GM23248 (cell line): ENCODE measurements at regions not wholly inside any gene's neighbourhood (a gene's known extent, or its start where the extent isn't known, plus 50 kb on each side); places are given as distances from the start of the nearest gene placed in this dataset.

Experiments used
- DNase-seq: peaks from one replicate; pipeline ENCODE4 v3.0.0-alpha.2; 2015
- H2AFZ ChIP-seq: fragments of 200-600 bp; sonication (generic); 2 replicates; pipeline ENCODE4 v1.6.1; 2016; ENCODE audit warnings: antibody characterized with exemption
- H3F3A ChIP-seq: fragments of 200-600 bp; sonication (generic); 2 replicates; pipeline ENCODE4 v1.6.1; 2016; ENCODE audit warnings: mild to moderate bottlenecking, antibody characterized with exemption, mixed run types; ENCODE audit not compliant: insufficient read depth
- H3K27ac ChIP-seq: fragments of 200-600 bp; sonication (generic); 2 replicates; pipeline ENCODE4 v1.5.1; 2016; ENCODE audit warnings: mild to moderate bottlenecking
- H3K27me3 ChIP-seq: fragments of 200-600 bp; sonication (generic); replicated peaks from 2 replicates; pipeline ENCODE4 v1.6.1; 2016; ENCODE audit warnings: mild to moderate bottlenecking; ENCODE audit not compliant: insufficient read depth
- H3K36me3 ChIP-seq: fragments of 200-600 bp; sonication (generic); 2 replicates; pipeline ENCODE4 v1.6.1; 2016; ENCODE audit warnings: low read depth, mild to moderate bottlenecking
- H3K4me1 ChIP-seq: fragments of 200-600 bp; sonication (generic); 2 replicates; pipeline ENCODE4 v1.6.1; 2016; ENCODE audit warnings: mild to moderate bottlenecking; ENCODE audit not compliant: insufficient read depth
- H3K4me2 ChIP-seq: fragments of 200-600 bp; sonication (generic); one replicate; pipeline ENCODE4 v1.6.1; 2016; ENCODE audit warnings: mild to moderate bottlenecking; ENCODE audit not compliant: unreplicated experiment
- H3K4me3 ChIP-seq: fragments of 200-600 bp; sonication (generic); 2 replicates; pipeline ENCODE4 v1.5.1; 2016; ENCODE audit warnings: mild to moderate bottlenecking
- H3K79me2 ChIP-seq: fragments of 200-600 bp; sonication (generic); 2 replicates; pipeline ENCODE4 v1.6.1; 2016; ENCODE audit warnings: mild to moderate bottlenecking; ENCODE audit not compliant: insufficient read depth
- H3K9ac ChIP-seq: fragments of 200-600 bp; sonication (generic); 2 replicates; pipeline ENCODE4 v1.6.1; 2016; ENCODE audit warnings: mild to moderate bottlenecking
- H3K9me2 ChIP-seq: fragments of 200-600 bp; sonication (generic); 2 replicates; pipeline ENCODE4 v1.6.1; 2016; ENCODE audit warnings: mixed run types, mild to moderate bottlenecking, moderate library complexity; ENCODE audit not compliant: insufficient read depth
- H3K9me3 ChIP-seq: fragments of 200-600 bp; sonication (generic); one replicate; pipeline ENCODE4 v1.6.1; 2017; ENCODE audit warnings: low read depth
- H4K20me1 ChIP-seq: fragments of 200-600 bp; sonication (generic); 2 replicates; pipeline ENCODE4 v1.6.0; 2016; ENCODE audit not compliant: insufficient read depth
- EZH2 ChIP-seq: fragments of 200-600 bp; sonication (generic); IDR thresholded peaks from 2 replicates; pipeline ENCODE4 v1.6.1; 2018; ENCODE audit warnings: antibody characterized with exemption, mild to moderate bottlenecking; ENCODE audit not compliant: insufficient read depth, poor library complexity, severe bottlenecking
- EZH2phosphoT487 ChIP-seq: fragments of 200-600 bp; sonication (generic); IDR thresholded peaks from 2 replicates; pipeline ENCODE4 v1.6.1; 2018; ENCODE audit warnings: antibody characterized with exemption, moderate library complexity, mild to moderate bottlenecking, low read depth; ENCODE audit not compliant: insufficient read depth
- WGBS, 2 experiments: methylation state at CpG; one replicate each; pipeline ENCODE4 v1.1.6; 2015 to 2017; ENCODE audit warnings: low lambda C conversion rate in 2 of 2, low coverage in 1 of 2; ENCODE audit errors: missing lambda C conversion rate in 2 of 2; 5-methylcytosine and 5-hydroxymethylcytosine counted together
- in situ Hi-C: fragments of 300-500 bp; cut with MboI; formaldehyde crosslinking; loops from 2 replicates; pipeline ENCODE4 v1.15.0; 2020

DNA sequence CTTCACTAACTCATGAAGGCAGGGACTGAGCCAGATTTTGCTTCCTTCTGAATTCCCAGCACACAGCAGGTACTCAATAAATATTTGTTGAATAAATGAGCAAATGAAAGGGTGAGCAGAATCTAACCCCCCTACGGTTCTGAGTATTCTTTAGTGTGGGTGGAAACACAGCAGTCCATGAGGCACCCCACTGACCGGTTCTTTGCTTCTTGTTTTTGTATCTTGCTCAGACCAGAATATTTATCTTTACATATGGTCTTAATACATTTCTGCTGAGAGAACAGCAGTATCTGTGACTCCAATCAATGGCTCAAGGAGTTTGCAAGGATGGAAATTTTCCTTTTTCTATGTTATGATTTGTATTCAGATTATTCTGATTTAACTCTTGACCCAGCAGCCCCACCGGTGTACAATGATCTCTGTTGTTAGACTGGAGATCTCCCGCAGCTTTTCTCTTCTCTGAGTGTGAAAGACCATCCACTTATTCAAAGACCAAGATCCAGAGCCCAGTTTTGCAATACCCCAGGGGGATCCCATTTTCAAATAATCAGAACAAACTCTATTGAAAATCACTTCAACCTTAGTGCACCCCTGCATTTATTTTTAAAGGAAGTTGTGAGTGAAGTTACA is 506.5 kb upstream of the TNP1 start:
- no peaks in the 10 kb centered on the region for H3K36me3 ChIP-seq
- peaks cover 45% of the 10 kb centered on the region for H3K4me1 ChIP-seq
- no peak overlapping the region for H2AFZ ChIP-seq
- in situ Hi-C loops: no loop called here
- no peak overlapping the region for H3K27ac ChIP-seq
- peaks cover 45% of the 10 kb centered on the region for H3F3A ChIP-seq
- no peaks in the 10 kb centered on the region for H3K9me3 ChIP-seq
- TF ChIP-seq EZH2: no peak
- no peak for TF ChIP-seq EZH2phosphoT487
- H3K9ac ChIP-seq: no peak overlapping the region
- no peaks in the 10 kb centered on the region for H3K79me2 ChIP-seq
- H3K27me3 ChIP-seq: no peaks in the 10 kb centered on the region
- no peak for DNase-seq
- no peak overlapping the region for H3K4me3 ChIP-seq
- WGBS, 2 experiments: 67 to 68% methylated on average over 4 of the region's 4 CpGs
- no peak overlapping the region for H3K4me2 ChIP-seq
- H4K20me1 ChIP-seq: no peaks in the 10 kb centered on the region
- H3K9me2 ChIP-seq: peaks cover 4% of the 10 kb centered on the region; the same call in 1 of the 2 replicates

DNA sequence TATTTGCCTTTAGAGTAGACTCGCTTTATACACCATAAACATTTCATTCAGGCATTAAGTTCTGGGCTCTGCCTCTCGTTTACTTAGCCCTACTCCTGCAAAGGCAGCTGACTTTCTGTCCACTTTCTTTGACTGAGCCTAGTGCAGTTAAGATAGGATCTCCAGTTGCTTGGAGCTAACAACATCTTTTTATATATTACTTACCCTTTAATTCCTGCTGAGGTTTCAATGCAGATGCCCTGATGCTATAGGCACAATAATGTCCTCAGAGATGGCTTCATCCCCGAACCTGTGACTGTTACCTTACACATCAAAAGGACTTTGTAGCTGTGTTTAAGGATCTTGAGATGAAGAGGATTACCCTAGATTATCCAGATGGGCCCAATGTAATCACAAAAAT is 505.8 kb upstream of the TNP1 start:
- Histone ChIP-seq H3K4me2 (no peak overlapping the region), H3K4me3 (no peak overlapping the region), H3K36me3 (no peaks in the 10 kb centered on the region), H4K20me1 (no peaks in the 10 kb centered on the region), H3F3A (peaks cover 51% of the 10 kb centered on the region), H3K9ac (no peak overlapping the region), H3K9me3 (no peaks in the 10 kb centered on the region), H3K4me1 (peaks cover 45% of the 10 kb centered on the region), H2AFZ (no peak overlapping the region), H3K27me3 (no peaks in the 10 kb centered on the region), H3K27ac (no peak overlapping the region), H3K79me2 (no peaks in the 10 kb centered on the region), H3K9me2 (peaks cover 4% of the 10 kb centered on the region; the same call in 1 of the 2 replicates)
- no peak for TF ChIP-seq EZH2
- no peak for TF ChIP-seq EZH2phosphoT487
- WGBS, 2 experiments: 97 to 98% methylated on average over 3 of the region's 3 CpGs
- no peak for DNase-seq
- in situ Hi-C loops: no loop called here

DNA sequence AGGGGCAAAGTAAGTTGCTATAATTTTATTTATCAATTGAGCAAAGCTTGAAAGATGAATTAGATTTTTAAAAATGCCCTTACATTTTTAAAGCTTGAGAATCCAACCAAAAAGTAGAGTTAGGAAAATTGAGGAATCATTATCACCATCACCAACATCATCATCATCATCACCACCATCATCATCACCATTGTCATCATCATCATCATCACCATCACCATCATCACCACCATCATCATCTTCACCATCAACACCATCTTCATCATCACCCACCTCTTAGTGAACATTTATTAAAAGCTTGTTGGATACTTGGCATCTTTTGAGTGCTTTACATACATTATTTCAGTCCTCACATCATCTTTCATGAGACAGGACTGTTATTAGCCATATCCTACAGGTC is 504.4 kb upstream of the TNP1 start:
- no peaks in the 10 kb centered on the region for H3K27me3 ChIP-seq
- H3K4me3 ChIP-seq: no peak overlapping the region
- no peak overlapping the region for H3K4me2 ChIP-seq
- in situ Hi-C loops: no loop called here
- no peaks in the 10 kb centered on the region for H3K9me3 ChIP-seq
- no peaks in the 10 kb centered on the region for H3K36me3 ChIP-seq
- peaks cover 4% of the 10 kb centered on the region; the same call in 1 of the 2 replicates for H3K9me2 ChIP-seq
- H2AFZ ChIP-seq: no peak overlapping the region
- no peaks in the 10 kb centered on the region for H3K79me2 ChIP-seq
- no peak for DNase-seq
- H3K27ac ChIP-seq: no peak overlapping the region
- TF ChIP-seq EZH2 (no peak), EZH2phosphoT487 (no peak)
- H3F3A ChIP-seq: peaks cover 43% of the 10 kb centered on the region
- no peak overlapping the region for H3K9ac ChIP-seq
- no peaks in the 10 kb centered on the region for H4K20me1 ChIP-seq
- H3K4me1 ChIP-seq: peaks cover 43% of the 10 kb centered on the region

DNA sequence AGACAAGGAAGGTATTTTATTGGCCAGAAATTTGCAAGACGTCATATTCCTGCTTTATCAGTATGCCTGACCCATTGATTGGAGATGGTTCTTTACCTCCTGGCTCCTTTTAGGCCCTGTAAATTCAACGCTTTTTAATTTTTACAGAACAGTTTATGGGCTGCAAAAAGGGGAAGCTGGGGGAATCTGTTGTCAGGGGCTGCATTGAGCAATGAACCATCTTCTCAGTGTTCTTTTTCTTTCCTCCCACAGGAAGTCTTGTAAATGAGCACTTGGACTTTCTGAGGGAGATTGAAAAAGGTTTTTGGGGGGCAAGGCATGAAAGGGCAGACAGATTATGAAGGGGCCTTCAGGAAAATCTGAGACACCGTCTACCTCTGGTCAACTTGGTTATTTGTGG is 503.6 kb upstream of the TNP1 start:
- Histone ChIP-seq H3K4me2 (no peak overlapping the region), H3K27ac (no peak overlapping the region), H3K79me2 (no peaks in the 10 kb centered on the region), H4K20me1 (no peaks in the 10 kb centered on the region), H3K4me1 (peaks cover 43% of the 10 kb centered on the region), H2AFZ (no peak overlapping the region), H3K27me3 (no peaks in the 10 kb centered on the region), H3K36me3 (no peaks in the 10 kb centered on the region), H3K4me3 (no peak overlapping the region), H3F3A (peaks cover 36% of the 10 kb centered on the region), H3K9me2 (peaks cover 4% of the 10 kb centered on the region; the same call in 1 of the 2 replicates), H3K9ac (no peak overlapping the region), H3K9me3 (no peaks in the 10 kb centered on the region)
- in situ Hi-C loops: no loop called here
- no peak for DNase-seq
- WGBS, 2 experiments: 95% methylated on average over 3 of the region's 3 CpGs
- TF ChIP-seq EZH2 (no peak), EZH2phosphoT487 (no peak)

DNA sequence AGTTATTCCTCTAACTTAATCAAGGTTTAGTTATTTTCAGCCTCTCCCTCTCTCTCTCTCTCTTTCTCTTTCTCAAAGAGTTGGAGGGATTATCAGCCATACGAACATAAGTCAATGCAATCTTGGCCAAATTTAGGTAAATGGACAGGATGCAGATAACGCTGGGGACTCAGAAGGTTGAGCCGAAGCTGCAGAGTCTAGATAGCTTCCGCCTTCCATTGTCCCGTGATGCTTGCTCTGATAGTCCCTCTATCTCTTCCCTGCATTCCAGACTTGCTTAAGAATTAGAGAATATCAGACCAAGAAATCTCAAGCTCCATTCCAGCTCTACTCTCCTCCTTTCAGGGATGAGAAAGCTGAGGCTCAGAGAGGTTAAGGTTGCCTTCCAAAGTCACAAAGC is 502.8 kb upstream of the TNP1 start:
- TF ChIP-seq EZH2: no peak
- no peak for TF ChIP-seq EZH2phosphoT487
- no peak for DNase-seq
- H3F3A ChIP-seq: peaks cover 32% of the 10 kb centered on the region
- H3K9me3 ChIP-seq: no peaks in the 10 kb centered on the region
- H3K9ac ChIP-seq: no peak overlapping the region
- H3K27me3 ChIP-seq: no peaks in the 10 kb centered on the region
- 94 to 96% methylated on average over 5 of the region's 5 CpGs for WGBS, 2 experiments
- no peak overlapping the region for H3K4me3 ChIP-seq
- in situ Hi-C loops: no loop called here
- H4K20me1 ChIP-seq: no peaks in the 10 kb centered on the region
- no peak overlapping the region for H2AFZ ChIP-seq
- no peaks in the 10 kb centered on the region for H3K36me3 ChIP-seq
- H3K27ac ChIP-seq: no peak overlapping the region
- H3K9me2 ChIP-seq: peaks cover 4% of the 10 kb centered on the region; the same call in 1 of the 2 replicates
- H3K79me2 ChIP-seq: no peaks in the 10 kb centered on the region
- no peak overlapping the region for H3K4me2 ChIP-seq
- peaks cover 40% of the 10 kb centered on the region for H3K4me1 ChIP-seq
